Adrenal gland (tissue), 5 donors: ENCODE measurements at regions not wholly inside any gene's neighbourhood (a gene's known extent, or its start where the extent isn't known, plus 50 kb on each side); places are given as distances from the start of the nearest gene placed in this dataset.
"Not testable (repeated sequence)": the region's sequence is repeated elsewhere in the genome, so short reads cannot be mapped to it uniquely, and the experiment has no call there.

Experiments used
- POLR2A ChIP-seq, 2 donors: fragments of 450-650 bp; IDR thresholded peaks; one replicate each; pipeline ENCODE4 v1.6.1; 2017; ENCODE audit warnings: antibody characterized with exemption in 2 of 2, mild to moderate bottlenecking in 2 of 2, moderate library complexity in 1 of 2
- TF ChIP-seq, protein P1 (sequence below), 6 experiments: fragments of 450-650 bp in 4 of 6; fragments of 200-600 bp in 2 of 6; sonication (generic) in 1 of 6; IDR thresholded peaks; 1 replicate in 5 of 6; 2 replicates in 1 of 6; pipeline versions ENCODE4 v1.5.1 to v1.8.0; 2016 to 2021; ENCODE audit warnings: antibody characterized with exemption in 6 of 6, mild to moderate bottlenecking in 2 of 6, moderate library complexity in 1 of 6
- donor health status: DM: no; HTN: no; CAD: no.

GRCh38 chrX:129255516-129255915 lies 267.8 kb downstream of the SMARCA1 start:
- TF ChIP-seq, protein P1, sequence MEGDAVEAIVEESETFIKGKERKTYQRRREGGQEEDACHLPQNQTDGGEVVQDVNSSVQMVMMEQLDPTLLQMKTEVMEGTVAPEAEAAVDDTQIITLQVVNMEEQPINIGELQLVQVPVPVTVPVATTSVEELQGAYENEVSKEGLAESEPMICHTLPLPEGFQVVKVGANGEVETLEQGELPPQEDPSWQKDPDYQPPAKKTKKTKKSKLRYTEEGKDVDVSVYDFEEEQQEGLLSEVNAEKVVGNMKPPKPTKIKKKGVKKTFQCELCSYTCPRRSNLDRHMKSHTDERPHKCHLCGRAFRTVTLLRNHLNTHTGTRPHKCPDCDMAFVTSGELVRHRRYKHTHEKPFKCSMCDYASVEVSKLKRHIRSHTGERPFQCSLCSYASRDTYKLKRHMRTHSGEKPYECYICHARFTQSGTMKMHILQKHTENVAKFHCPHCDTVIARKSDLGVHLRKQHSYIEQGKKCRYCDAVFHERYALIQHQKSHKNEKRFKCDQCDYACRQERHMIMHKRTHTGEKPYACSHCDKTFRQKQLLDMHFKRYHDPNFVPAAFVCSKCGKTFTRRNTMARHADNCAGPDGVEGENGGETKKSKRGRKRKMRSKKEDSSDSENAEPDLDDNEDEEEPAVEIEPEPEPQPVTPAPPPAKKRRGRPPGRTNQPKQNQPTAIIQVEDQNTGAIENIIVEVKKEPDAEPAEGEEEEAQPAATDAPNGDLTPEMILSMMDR (IDR thresholded peaks at IDR 0.05): not testable (repeated sequence)
- TF ChIP-seq POLR2A (IDR thresholded peaks at IDR 0.05): not testable (repeated sequence)
